ENCODE measurements at regions not wholly inside any gene's neighbourhood (a gene's known extent, or its start where the extent isn't known, plus 50 kb on each side); places are given as distances from the start of the nearest gene placed in this dataset.

DNA sequence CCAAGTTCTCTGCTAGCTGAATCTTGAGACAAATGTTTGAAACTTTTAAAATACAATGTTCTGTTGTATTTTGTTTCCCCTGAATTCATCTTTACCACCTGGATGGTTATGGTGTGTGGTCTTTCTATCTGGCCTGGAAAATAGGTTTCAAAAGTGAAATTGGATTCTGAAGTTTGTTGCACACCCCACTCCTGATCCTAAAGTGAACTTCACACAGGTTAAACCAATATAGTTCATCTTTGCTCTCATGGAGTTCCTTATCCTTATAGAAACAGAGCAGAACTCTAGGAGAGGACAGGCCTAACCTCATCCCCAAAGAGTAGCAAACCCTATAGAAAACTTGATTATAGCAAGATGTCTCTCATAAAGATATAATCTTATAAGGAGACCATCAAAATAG is 179.4 kb upstream of the BCL6 start:
- no peak for TF ChIP-seq CTCF (IDR thresholded peaks at IDR 0.05)
- no peak for TF ChIP-seq CREB1 (CRISPR knock-in tag; IDR thresholded peaks at IDR 0.05)
- TF ChIP-seq MAX (CRISPR knock-in tag; IDR thresholded peaks at IDR 0.05) = no peak
- TF ChIP-seq, protein P1, sequence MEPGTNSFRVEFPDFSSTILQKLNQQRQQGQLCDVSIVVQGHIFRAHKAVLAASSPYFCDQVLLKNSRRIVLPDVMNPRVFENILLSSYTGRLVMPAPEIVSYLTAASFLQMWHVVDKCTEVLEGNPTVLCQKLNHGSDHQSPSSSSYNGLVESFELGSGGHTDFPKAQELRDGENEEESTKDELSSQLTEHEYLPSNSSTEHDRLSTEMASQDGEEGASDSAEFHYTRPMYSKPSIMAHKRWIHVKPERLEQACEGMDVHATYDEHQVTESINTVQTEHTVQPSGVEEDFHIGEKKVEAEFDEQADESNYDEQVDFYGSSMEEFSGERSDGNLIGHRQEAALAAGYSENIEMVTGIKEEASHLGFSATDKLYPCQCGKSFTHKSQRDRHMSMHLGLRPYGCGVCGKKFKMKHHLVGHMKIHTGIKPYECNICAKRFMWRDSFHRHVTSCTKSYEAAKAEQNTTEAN (CRISPR knock-in tag; IDR thresholded peaks at IDR 0.05) = no peak
- no peak for TF ChIP-seq ATF1 (CRISPR knock-in tag; IDR thresholded peaks at IDR 0.05)
- TF ChIP-seq ZNF121 (CRISPR knock-in tag; IDR thresholded peaks at IDR 0.05) = no peak
- TF ChIP-seq, protein P2, sequence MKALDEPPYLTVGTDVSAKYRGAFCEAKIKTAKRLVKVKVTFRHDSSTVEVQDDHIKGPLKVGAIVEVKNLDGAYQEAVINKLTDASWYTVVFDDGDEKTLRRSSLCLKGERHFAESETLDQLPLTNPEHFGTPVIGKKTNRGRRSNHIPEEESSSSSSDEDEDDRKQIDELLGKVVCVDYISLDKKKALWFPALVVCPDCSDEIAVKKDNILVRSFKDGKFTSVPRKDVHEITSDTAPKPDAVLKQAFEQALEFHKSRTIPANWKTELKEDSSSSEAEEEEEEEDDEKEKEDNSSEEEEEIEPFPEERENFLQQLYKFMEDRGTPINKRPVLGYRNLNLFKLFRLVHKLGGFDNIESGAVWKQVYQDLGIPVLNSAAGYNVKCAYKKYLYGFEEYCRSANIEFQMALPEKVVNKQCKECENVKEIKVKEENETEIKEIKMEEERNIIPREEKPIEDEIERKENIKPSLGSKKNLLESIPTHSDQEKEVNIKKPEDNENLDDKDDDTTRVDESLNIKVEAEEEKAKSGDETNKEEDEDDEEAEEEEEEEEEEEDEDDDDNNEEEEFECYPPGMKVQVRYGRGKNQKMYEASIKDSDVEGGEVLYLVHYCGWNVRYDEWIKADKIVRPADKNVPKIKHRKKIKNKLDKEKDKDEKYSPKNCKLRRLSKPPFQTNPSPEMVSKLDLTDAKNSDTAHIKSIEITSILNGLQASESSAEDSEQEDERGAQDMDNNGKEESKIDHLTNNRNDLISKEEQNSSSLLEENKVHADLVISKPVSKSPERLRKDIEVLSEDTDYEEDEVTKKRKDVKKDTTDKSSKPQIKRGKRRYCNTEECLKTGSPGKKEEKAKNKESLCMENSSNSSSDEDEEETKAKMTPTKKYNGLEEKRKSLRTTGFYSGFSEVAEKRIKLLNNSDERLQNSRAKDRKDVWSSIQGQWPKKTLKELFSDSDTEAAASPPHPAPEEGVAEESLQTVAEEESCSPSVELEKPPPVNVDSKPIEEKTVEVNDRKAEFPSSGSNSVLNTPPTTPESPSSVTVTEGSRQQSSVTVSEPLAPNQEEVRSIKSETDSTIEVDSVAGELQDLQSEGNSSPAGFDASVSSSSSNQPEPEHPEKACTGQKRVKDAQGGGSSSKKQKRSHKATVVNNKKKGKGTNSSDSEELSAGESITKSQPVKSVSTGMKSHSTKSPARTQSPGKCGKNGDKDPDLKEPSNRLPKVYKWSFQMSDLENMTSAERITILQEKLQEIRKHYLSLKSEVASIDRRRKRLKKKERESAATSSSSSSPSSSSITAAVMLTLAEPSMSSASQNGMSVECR (CRISPR knock-in tag; IDR thresholded peaks at IDR 0.05; ENCODE audit: borderline replicate concordance) = no peak
- TF ChIP-seq ATF3 (CRISPR knock-in tag; conservative IDR thresholded peaks at IDR 0.05) = no peak

Data from WTC11 (cell line).